Osteocyte (in vitro differentiated cells): ENCODE measurements at regions not wholly inside any gene's neighbourhood (a gene's known extent, or its start where the extent isn't known, plus 50 kb on each side); places are given as distances from the start of the nearest gene placed in this dataset.

Experiments
- DNase-seq: peaks from one replicate; pipeline ENCODE4 v3.0.0; 2021; ENCODE audit warnings: mixed read lengths; ENCODE audit not compliant: unreplicated experiment; ENCODE audit errors: extremely low spot score
- H3K27ac Mint-ChIP-seq: one replicate; pipeline ENCODE4 v1.8.0; 2021; ENCODE audit warnings: mild to moderate bottlenecking, mixed read lengths; ENCODE audit not compliant: unreplicated experiment
- H3K27me3 Mint-ChIP-seq: one replicate; pipeline ENCODE4 v1.8.0; 2021; ENCODE audit warnings: mixed read lengths; ENCODE audit not compliant: unreplicated experiment
- H3K36me3 Mint-ChIP-seq: one replicate; pipeline ENCODE4 v1.8.0; 2021; ENCODE audit warnings: mixed read lengths; ENCODE audit not compliant: unreplicated experiment
- H3K4me1 Mint-ChIP-seq: one replicate; pipeline ENCODE4 v1.8.0; 2021; ENCODE audit warnings: mixed read lengths; ENCODE audit not compliant: unreplicated experiment
- H3K4me3 Mint-ChIP-seq: one replicate; pipeline ENCODE4 v1.8.0; 2021; ENCODE audit warnings: mild to moderate bottlenecking, moderate library complexity, mixed read lengths; ENCODE audit not compliant: unreplicated experiment
- H3K9me3 Mint-ChIP-seq: one replicate; pipeline ENCODE4 v1.8.0; 2021; ENCODE audit warnings: mixed read lengths; ENCODE audit not compliant: unreplicated experiment
- CTCF ChIP-seq: fragments of 200-600 bp; sonication (generic); IDR thresholded peaks from 2 replicates; pipeline ENCODE4 v1.5.0; 2021; ENCODE audit warnings: antibody characterized with exemption, mild to moderate bottlenecking, moderate library complexity

DNA sequence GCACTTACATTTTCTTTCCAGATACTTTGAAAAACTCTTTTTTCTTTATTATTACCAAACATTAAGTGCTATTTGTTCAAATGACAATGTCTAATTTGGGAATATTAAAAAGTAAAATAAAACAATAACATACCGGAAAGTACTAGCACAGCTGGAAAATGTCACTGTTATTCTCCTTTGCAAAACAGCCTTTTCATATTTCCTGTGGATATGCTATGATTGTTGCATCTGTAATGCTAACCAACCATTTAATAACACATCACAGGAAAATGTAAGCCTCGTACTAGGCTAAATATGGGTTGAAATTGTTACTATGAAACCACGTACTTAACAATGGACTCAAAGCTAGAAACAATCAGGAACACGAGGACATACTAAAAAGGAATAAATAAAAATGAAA lies 298.1 kb downstream of the CBLN2 start:
- no peak for DNase-seq
- Mint-ChIP-seq H3K4me3 (no peak overlapping the region), H3K9me3 (peaks cover 7% of the 10 kb centered on the region), H3K4me1 (no peaks in the 10 kb centered on the region), H3K27me3 (no peaks in the 10 kb centered on the region), H3K27ac (no peak overlapping the region), H3K36me3 (no peaks in the 10 kb centered on the region)
- TF ChIP-seq CTCF, result no peak

DNA sequence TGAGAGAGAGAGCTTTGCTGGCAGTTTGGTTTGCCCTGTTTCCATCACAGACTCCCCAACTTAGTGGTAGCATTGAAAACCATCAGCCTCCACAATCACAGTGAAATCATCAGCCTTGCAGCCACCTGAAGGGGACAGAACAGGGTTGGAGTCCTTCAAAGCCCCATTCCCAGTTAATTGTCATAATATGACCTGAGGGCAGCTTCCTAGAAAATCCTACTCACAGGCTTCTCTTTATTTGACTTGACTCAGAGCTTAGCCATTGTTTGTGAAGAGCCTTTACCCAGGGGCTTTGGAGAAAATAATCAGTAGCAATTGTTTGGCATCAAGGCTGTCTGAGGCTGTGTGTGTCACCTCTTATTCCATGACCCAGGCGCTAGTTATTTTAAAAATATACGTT lies 308.7 kb downstream of the CBLN2 start:
- Mint-ChIP-seq H3K27ac (no peak overlapping the region), H3K27me3 (no peaks in the 10 kb centered on the region), H3K36me3 (no peaks in the 10 kb centered on the region), H3K4me1 (no peaks in the 10 kb centered on the region), H3K4me3 (no peak overlapping the region), H3K9me3 (peaks cover 6% of the 10 kb centered on the region)
- no peak for DNase-seq
- no peak for TF ChIP-seq CTCF

DNA sequence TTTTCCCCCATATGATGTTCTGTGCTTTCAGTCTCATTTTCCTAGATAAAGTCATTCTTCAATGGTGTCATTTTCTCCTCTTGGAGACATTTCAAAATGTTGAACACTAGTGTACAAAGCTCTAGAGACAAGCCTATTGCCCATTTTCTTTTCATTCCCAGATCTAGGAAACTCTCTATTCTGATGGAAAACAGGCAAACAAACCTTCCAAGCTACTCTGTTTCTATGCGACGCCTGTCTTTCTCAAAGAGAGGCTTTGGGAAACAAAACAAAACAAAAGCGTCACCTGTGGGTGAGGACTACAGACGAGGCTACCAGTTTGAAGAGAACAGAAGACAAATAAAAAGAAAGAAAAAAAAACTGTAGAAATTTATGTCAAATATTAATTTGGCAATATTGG lies 311.0 kb downstream of the CBLN2 start:
- Mint-ChIP-seq H3K4me1 (no peaks in the 10 kb centered on the region), H3K9me3 (peaks cover 6% of the 10 kb centered on the region), H3K27me3 (no peaks in the 10 kb centered on the region), H3K4me3 (no peak overlapping the region), H3K36me3 (no peaks in the 10 kb centered on the region), H3K27ac (no peak overlapping the region)
- DNase-seq, result no peak
- TF ChIP-seq CTCF, result no peak

DNA sequence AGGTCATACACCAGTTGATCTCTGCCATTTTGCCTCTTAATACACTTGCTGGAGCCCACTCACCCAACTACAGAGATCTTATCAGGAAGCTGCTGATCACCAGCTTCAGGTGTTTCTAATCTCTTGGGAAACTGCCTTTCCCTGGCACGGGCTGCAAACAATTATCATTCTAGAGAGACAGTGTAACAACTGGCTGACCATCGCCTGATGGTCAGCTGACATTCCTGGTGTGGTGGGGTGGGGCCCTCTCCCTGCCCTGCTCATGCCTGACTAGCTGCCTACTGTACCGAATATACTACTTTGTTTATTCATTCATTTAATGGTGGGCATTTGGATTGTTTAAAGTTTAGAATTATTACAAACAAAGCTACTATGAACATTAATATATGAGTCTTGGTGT lies 311.5 kb downstream of the CBLN2 start:
- Mint-ChIP-seq H3K36me3 (no peaks in the 10 kb centered on the region), H3K4me1 (no peaks in the 10 kb centered on the region), H3K4me3 (no peak overlapping the region), H3K27ac (no peak overlapping the region), H3K27me3 (no peaks in the 10 kb centered on the region), H3K9me3 (peaks cover 6% of the 10 kb centered on the region)
- no peak for TF ChIP-seq CTCF
- no peak for DNase-seq

- no peak for DNase-seq
- Mint-ChIP-seq H3K4me3 (no peak overlapping the region), H3K4me1 (no peaks in the 10 kb centered on the region), H3K9me3 (no peaks in the 10 kb centered on the region), H3K27me3 (no peaks in the 10 kb centered on the region), H3K36me3 (no peaks in the 10 kb centered on the region), H3K27ac (no peak overlapping the region)
- TF ChIP-seq CTCF, result no peak
Measured at GRCh38 chr18:72225958-72226357, 318.2 kb downstream of the CBLN2 start.
